CD14-positive monocyte (primary cell): ENCODE measurements at regions not wholly inside any gene's neighbourhood (a gene's known extent, or its start where the extent isn't known, plus 50 kb on each side); places are given as distances from the start of the nearest gene placed in this dataset.

ENCODE experiments used
- DNase-seq, 3 donors: peaks; one replicate each; pipeline ENCODE4 v3.0.0-alpha.2; 2011 to 2022
- H2AFZ ChIP-seq: 2 replicates; pipeline ENCODE4 v1.6.0; 2012; ENCODE audit warnings: mild to moderate bottlenecking, low read depth, low read length, inconsistent platforms; ENCODE audit not compliant: insufficient read depth, poor library complexity, severe bottlenecking
- H3K27ac ChIP-seq, 2 donors: 1 replicate in 1 of 2; 2 replicates in 1 of 2; pipeline ENCODE4 v1.5.1; 2012 to 2013; ENCODE audit warnings: low read length in 2 of 2, control low read depth in 1 of 2, inconsistent platforms in 1 of 2, low read depth in 1 of 2, mild to moderate bottlenecking in 1 of 2
- H3K27me3 ChIP-seq, 2 donors: one replicate each; pipeline versions ENCODE4 v1.6.0 to v1.6.1; 2011 to 2013; ENCODE audit warnings: low read length in 2 of 2; ENCODE audit not compliant: control insufficient read depth in 2 of 2, insufficient read depth in 2 of 2
- H3K36me3 ChIP-seq, 2 donors: replicated peaks in 1 of 2; 1 replicate in 1 of 2; 2 replicates in 1 of 2; pipeline versions ENCODE4 v1.5.1 to v1.6.1; 2012 to 2013; ENCODE audit warnings: low read length in 2 of 2, control low read depth in 1 of 2, inconsistent platforms in 1 of 2, mild to moderate bottlenecking in 1 of 2; ENCODE audit not compliant: insufficient read depth in 2 of 2, control insufficient read depth in 1 of 2
- H3K4me1 ChIP-seq, 2 donors: 1 replicate in 1 of 2; 2 replicates in 1 of 2; pipeline versions ENCODE4 v1.5.1 to v1.6.1; 2012 to 2013; ENCODE audit warnings: low read length in 2 of 2, control low read depth in 1 of 2, inconsistent platforms in 1 of 2, mild to moderate bottlenecking in 1 of 2, moderate library complexity in 1 of 2; ENCODE audit not compliant: insufficient read depth in 2 of 2, control insufficient read depth in 1 of 2
- H3K4me2 ChIP-seq: replicated peaks from 2 replicates; pipeline ENCODE3; 2012; ENCODE audit warnings: low read length, moderate library complexity, mild to moderate bottlenecking; ENCODE audit not compliant: poor library complexity, severe bottlenecking; ENCODE audit errors: extremely low read depth
- H3K4me3 ChIP-seq, 3 experiments: fragments of 200-600 bp in 1 of 3; sonication (generic) in 1 of 3; replicated peaks in 1 of 3; 1 replicate in 2 of 3; 2 replicates in 1 of 3; pipeline ENCODE4 v1.5.1; 2011 to 2013; ENCODE audit warnings: low read length in 3 of 3, mild to moderate bottlenecking in 3 of 3, control low read depth in 2 of 3, low read depth in 2 of 3, inconsistent platforms in 1 of 3, moderate library complexity in 1 of 3
- H3K79me2 ChIP-seq: 2 replicates; pipeline ENCODE4 v1.6.0; 2012; ENCODE audit warnings: mild to moderate bottlenecking, control low read depth, inconsistent platforms, low read length, moderate library complexity; ENCODE audit not compliant: insufficient read depth
- H3K9ac ChIP-seq: 2 replicates; pipeline ENCODE4 v1.6.0; 2017; ENCODE audit warnings: low read length, mild to moderate bottlenecking; ENCODE audit not compliant: insufficient read depth, poor library complexity, severe bottlenecking
- H3K9me3 ChIP-seq, 2 donors: replicated peaks in 1 of 2; 1 replicate in 1 of 2; 2 replicates in 1 of 2; pipeline versions ENCODE4 v1.5.1 to v1.6.1; 2012 to 2013; ENCODE audit warnings: low read length in 2 of 2, control low read depth in 1 of 2; ENCODE audit not compliant: control insufficient read depth in 1 of 2, insufficient read depth in 1 of 2
- H4K20me1 ChIP-seq: 2 replicates; pipeline ENCODE4 v1.6.0; 2012; ENCODE audit warnings: mild to moderate bottlenecking, low read length, control low read depth, moderate library complexity; ENCODE audit not compliant: insufficient read depth
- H3K27ac Mint-ChIP-seq, 7 donors: one replicate each; pipeline ENCODE4 v1.8.0; 2020; ENCODE audit warnings: mild to moderate bottlenecking in 7 of 7, mixed read lengths in 7 of 7, moderate library complexity in 6 of 7, inconsistent platforms in 2 of 7
- H3K27me3 Mint-ChIP-seq, 3 donors: one replicate each; pipeline ENCODE4 v1.8.0; 2021 to 2022; ENCODE audit warnings: low read depth in 3 of 3, mild to moderate bottlenecking in 3 of 3, mixed read lengths in 3 of 3, moderate library complexity in 3 of 3, inconsistent platforms in 1 of 3
- H3K36me3 Mint-ChIP-seq, 2 donors: one replicate each; pipeline ENCODE4 v1.8.0; 2020; ENCODE audit warnings: mixed read lengths in 2 of 2, inconsistent platforms in 1 of 2, mild to moderate bottlenecking in 1 of 2
- H3K4me1 Mint-ChIP-seq: one replicate; pipeline ENCODE4 v1.8.0; 2020; ENCODE audit warnings: mild to moderate bottlenecking, mixed read lengths
- H3K4me3 Mint-ChIP-seq, 2 donors: one replicate each; pipeline ENCODE4 v1.8.0; 2020; ENCODE audit warnings: mild to moderate bottlenecking in 2 of 2, mixed read lengths in 2 of 2, moderate library complexity in 1 of 2
- H3K9me3 Mint-ChIP-seq, 7 donors: one replicate each; pipeline ENCODE4 v1.8.0; 2020 to 2022; ENCODE audit warnings: mixed read lengths in 7 of 7, mild to moderate bottlenecking in 6 of 7, moderate library complexity in 6 of 7, inconsistent platforms in 2 of 7
- WGBS: methylation state at CpG from one replicate; pipeline ENCODE4 v1.1.5; 2013; ENCODE audit warnings: missing lambda C conversion rate; ENCODE audit not compliant: insufficient coverage; 5-methylcytosine and 5-hydroxymethylcytosine counted together
- intact Hi-C, 2 donors: fragments of 100-400 bp; cut with micrococcal nuclease; formaldehyde crosslinking; loops; one replicate each; pipeline versions ENCODE4 v1.15.0 to v1.15.1; 2023
- TF ChIP-seq, protein P1 (sequence below): fragments of 200-600 bp; IDR thresholded peaks from one replicate; pipeline ENCODE4 v1.8.0; 2022; ENCODE audit warnings: antibody characterized with exemption, mild to moderate bottlenecking

DNA sequence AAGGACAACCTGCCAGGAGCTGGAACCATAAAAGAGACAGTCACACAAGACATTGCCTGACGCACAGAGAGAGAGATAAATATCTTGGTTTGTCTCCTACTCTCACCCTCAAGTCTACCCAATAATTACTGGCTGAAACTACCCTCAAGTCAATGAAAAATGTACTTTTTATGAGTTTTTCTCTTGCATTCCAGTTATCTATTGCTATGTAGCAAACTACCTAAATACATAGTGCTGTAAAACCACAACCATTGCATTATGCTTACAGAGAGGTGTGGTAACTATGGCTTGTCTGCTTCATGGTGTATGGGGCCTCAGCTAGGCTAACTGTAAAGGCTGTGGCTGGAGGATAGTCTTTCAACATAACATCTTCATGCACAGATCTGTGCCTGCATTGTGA, 247.8 kb downstream of the HAO1 start:
- Mint-ChIP-seq H3K27ac (no peak overlapping the region), H3K4me1 (no peaks in the 10 kb centered on the region), H3K9me3 (peaks cover 0 to 6% (median 0%) of the 10 kb centered on the region in 7 donors), H3K4me3 (no peak overlapping the region), H3K27me3 (peaks cover 0 to 3% (median 0%) of the 10 kb centered on the region in 3 donors), H3K36me3 (no peaks in the 10 kb centered on the region)
- TF ChIP-seq, protein P1, sequence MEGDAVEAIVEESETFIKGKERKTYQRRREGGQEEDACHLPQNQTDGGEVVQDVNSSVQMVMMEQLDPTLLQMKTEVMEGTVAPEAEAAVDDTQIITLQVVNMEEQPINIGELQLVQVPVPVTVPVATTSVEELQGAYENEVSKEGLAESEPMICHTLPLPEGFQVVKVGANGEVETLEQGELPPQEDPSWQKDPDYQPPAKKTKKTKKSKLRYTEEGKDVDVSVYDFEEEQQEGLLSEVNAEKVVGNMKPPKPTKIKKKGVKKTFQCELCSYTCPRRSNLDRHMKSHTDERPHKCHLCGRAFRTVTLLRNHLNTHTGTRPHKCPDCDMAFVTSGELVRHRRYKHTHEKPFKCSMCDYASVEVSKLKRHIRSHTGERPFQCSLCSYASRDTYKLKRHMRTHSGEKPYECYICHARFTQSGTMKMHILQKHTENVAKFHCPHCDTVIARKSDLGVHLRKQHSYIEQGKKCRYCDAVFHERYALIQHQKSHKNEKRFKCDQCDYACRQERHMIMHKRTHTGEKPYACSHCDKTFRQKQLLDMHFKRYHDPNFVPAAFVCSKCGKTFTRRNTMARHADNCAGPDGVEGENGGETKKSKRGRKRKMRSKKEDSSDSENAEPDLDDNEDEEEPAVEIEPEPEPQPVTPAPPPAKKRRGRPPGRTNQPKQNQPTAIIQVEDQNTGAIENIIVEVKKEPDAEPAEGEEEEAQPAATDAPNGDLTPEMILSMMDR: no peak
- intact Hi-C loops: no loop called here
- no peak for DNase-seq
- Histone ChIP-seq H3K4me2 (no peak overlapping the region), H3K27ac (no peak overlapping the region), H2AFZ (no peak overlapping the region), H3K4me3 (no peak overlapping the region), H3K9ac (no peak overlapping the region), H3K9me3 (no peaks in the 10 kb centered on the region), H3K36me3 (no peaks in the 10 kb centered on the region), H3K27me3 (no peaks in the 10 kb centered on the region), H3K79me2 (no peaks in the 10 kb centered on the region), H4K20me1 (no peaks in the 10 kb centered on the region), H3K4me1 (no peaks in the 10 kb centered on the region)
- WGBS: 100% methylated on average over 1 of the region's 1 CpG

DNA sequence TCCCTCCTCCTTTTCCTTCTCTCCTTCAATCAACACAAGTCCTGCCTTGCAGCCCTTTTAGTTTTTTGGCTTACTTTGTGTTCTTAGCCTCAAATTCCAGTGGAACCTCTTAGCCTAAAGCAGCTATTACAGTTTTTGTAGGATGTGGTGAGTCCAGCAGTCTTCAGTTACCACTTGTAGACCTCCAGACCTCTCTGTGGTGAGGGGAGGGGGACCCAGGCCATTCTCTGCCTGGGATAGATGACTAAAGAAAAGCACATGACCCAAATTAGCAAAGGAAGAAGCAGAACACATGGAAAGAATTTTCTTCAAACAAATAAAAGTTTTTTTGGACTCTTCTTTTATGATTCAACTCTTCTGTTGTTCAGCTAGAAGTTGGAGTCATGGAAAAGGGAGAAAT, 246.5 kb downstream of the HAO1 start:
- H3K27ac Mint-ChIP-seq: no peak overlapping the region
- H3K79me2 ChIP-seq: no peaks in the 10 kb centered on the region
- H3K27ac ChIP-seq: no peak overlapping the region
- H3K4me1 ChIP-seq: no peaks in the 10 kb centered on the region
- no peaks in the 10 kb centered on the region for H3K36me3 Mint-ChIP-seq
- H2AFZ ChIP-seq: no peak overlapping the region
- peaks cover 0 to 3% (median 0%) of the 10 kb centered on the region in 3 donors for H3K27me3 Mint-ChIP-seq
- no peaks in the 10 kb centered on the region for H3K36me3 ChIP-seq
- H4K20me1 ChIP-seq: no peaks in the 10 kb centered on the region
- no peak overlapping the region for H3K4me2 ChIP-seq
- TF ChIP-seq, protein P1: no peak
- no peaks in the 10 kb centered on the region for H3K27me3 ChIP-seq
- H3K4me3 Mint-ChIP-seq: no peak overlapping the region
- H3K9me3 Mint-ChIP-seq: peaks cover 0 to 6% (median 0%) of the 10 kb centered on the region in 7 donors
- intact Hi-C loops: no loop called here
- H3K4me1 Mint-ChIP-seq: no peaks in the 10 kb centered on the region
- DNase-seq: no peak
- no peak overlapping the region for H3K9ac ChIP-seq
- H3K9me3 ChIP-seq: no peaks in the 10 kb centered on the region
- H3K4me3 ChIP-seq: no peak overlapping the region
